SKM-1 treated with dmso at 0.1 percent for 144 hours (cell line): ENCODE measurements at regions not wholly inside any gene's neighbourhood (a gene's known extent, or its start where the extent isn't known, plus 50 kb on each side); places are given as distances from the start of the nearest gene placed in this dataset.
"Not testable (repeated sequence)": the region's sequence is repeated elsewhere in the genome, so short reads cannot be mapped to it uniquely, and the experiment has no call there.

Experiments
- DNase-seq: peaks from one replicate; lab custom pipeline; 2025; ENCODE audit not compliant: unreplicated experiment; lab: John Stamatoyannopoulos, UW

GRCh38 chr12:25789541-25789944 lies 168.9 kb upstream of the RASSF8 start:
- DNase-seq: no peak

GRCh38 chr12:25792031-25792430 lies 166.5 kb upstream of the RASSF8 start:
- DNase-seq: no peak

GRCh38 chr12:25793196-25793595 lies 165.3 kb upstream of the RASSF8 start:
- no peak for DNase-seq

GRCh38 chr12:25794571-25794970 lies 163.9 kb upstream of the RASSF8 start:
- DNase-seq: no peak

- DNase-seq: no peak
These were observed 161.9 kb upstream of the RASSF8 start for GRCh38 chr12:25796523-25797000.

- DNase-seq: no peak
These were observed 161.1 kb upstream of the RASSF8 start for GRCh38 chr12:25797386-25797785.

GRCh38 chr12:25797949-25798348 lies 160.5 kb upstream of the RASSF8 start:
- DNase-seq: no peak

- DNase-seq: no peak
These were observed 158.4 kb upstream of the RASSF8 start for GRCh38 chr12:25800101-25800500.

- DNase-seq: no peak
These were observed 156.7 kb upstream of the RASSF8 start for GRCh38 chr12:25801734-25802133.

- DNase-seq: no peak
These were observed 156.3 kb upstream of the RASSF8 start for GRCh38 chr12:25802143-25802542.

- DNase-seq: not testable (repeated sequence)
These were observed 155.3 kb upstream of the RASSF8 start for GRCh38 chr12:25803029-25803664.

- not testable (repeated sequence) for DNase-seq
These were observed 154.2 kb upstream of the RASSF8 start for GRCh38 chr12:25804286-25804685.

GRCh38 chr12:25806271-25806670 lies 152.2 kb upstream of the RASSF8 start:
- DNase-seq: no peak

- DNase-seq: no peak
These were observed 149.9 kb upstream of the RASSF8 start for GRCh38 chr12:25808604-25809003.

- DNase-seq: no peak
These were observed 147.8 kb upstream of the RASSF8 start for GRCh38 chr12:25810683-25811082.

- no peak for DNase-seq
These were observed 146.8 kb upstream of the RASSF8 start for GRCh38 chr12:25811656-25812126.

GRCh38 chr12:25812295-25812694 lies 146.2 kb upstream of the RASSF8 start:
- no peak for DNase-seq

GRCh38 chr12:25813843-25814242 lies 144.6 kb upstream of the RASSF8 start:
- no peak for DNase-seq

GRCh38 chr12:25816637-25817036 lies 141.8 kb upstream of the RASSF8 start:
- no peak for DNase-seq

- no peak for DNase-seq
These were observed 141.3 kb upstream of the RASSF8 start for GRCh38 chr12:25817166-25817565.

GRCh38 chr12:25818596-25819390 lies 139.7 kb upstream of the RASSF8 start:
- DNase-seq: no peak

GRCh38 chr12:25819691-25820090 lies 138.8 kb upstream of the RASSF8 start:
- no peak for DNase-seq
